Testis (tissue), 2 donors: ENCODE measurements at regions not wholly inside any gene's neighbourhood (a gene's known extent, or its start where the extent isn't known, plus 50 kb on each side); places are given as distances from the start of the nearest gene placed in this dataset.

Source experiments
- POLR2A ChIP-seq: fragments of 450-650 bp; IDR thresholded peaks from one replicate; pipeline ENCODE4 v1.6.1; 2017; ENCODE audit warnings: antibody characterized with exemption, mild to moderate bottlenecking, moderate library complexity
- TF ChIP-seq, protein P1 (sequence below), 3 experiments: fragments of 450-650 bp in 2 of 3; fragments of 200-600 bp in 1 of 3; sonication (generic) in 1 of 3; IDR thresholded peaks; one replicate each; pipeline ENCODE4 v1.5.1; 2016 to 2019; ENCODE audit warnings: antibody characterized with exemption in 3 of 3, mild to moderate bottlenecking in 2 of 3, moderate library complexity in 1 of 3

DNA sequence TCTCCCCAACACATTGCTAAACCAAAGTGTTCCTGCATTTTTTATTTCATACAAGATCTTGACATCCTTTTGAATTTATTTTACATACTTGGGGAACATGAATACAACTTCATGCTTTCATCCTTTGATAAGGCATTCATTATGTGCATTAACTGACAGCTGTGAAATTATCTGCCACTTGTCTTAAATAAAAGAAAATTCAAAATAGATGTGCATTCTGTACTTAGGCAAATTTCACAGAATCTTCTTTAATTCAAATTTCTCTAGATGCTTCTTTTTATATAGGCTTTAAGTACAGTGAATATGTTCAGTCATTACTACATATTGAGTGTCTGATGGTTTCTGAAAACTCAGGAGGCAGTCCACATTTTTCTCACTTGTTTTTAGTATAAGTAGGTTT, 518.1 kb downstream of the EPHA5 start:
- TF ChIP-seq, protein P1, sequence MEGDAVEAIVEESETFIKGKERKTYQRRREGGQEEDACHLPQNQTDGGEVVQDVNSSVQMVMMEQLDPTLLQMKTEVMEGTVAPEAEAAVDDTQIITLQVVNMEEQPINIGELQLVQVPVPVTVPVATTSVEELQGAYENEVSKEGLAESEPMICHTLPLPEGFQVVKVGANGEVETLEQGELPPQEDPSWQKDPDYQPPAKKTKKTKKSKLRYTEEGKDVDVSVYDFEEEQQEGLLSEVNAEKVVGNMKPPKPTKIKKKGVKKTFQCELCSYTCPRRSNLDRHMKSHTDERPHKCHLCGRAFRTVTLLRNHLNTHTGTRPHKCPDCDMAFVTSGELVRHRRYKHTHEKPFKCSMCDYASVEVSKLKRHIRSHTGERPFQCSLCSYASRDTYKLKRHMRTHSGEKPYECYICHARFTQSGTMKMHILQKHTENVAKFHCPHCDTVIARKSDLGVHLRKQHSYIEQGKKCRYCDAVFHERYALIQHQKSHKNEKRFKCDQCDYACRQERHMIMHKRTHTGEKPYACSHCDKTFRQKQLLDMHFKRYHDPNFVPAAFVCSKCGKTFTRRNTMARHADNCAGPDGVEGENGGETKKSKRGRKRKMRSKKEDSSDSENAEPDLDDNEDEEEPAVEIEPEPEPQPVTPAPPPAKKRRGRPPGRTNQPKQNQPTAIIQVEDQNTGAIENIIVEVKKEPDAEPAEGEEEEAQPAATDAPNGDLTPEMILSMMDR (IDR thresholded peaks at IDR 0.05), result no peak
- no peak for TF ChIP-seq POLR2A
